ENCODE measurements at regions not wholly inside any gene's neighbourhood (a gene's known extent, or its start where the extent isn't known, plus 50 kb on each side); places are given as distances from the start of the nearest gene placed in this dataset.

GRCh38 chr1:91584878-91585277 lies 84.2 kb downstream of the CDC7 start:
- DNase-seq (ENCODE audit: low read depth): no peak
- TF ChIP-seq CTCF (IDR thresholded peaks at IDR 0.05; ENCODE audit: low read depth, low read length, missing control alignments): no peak
- H3K4me3 ChIP-seq (ENCODE audit: low read depth, low read length): no peak overlapping the region

DNA sequence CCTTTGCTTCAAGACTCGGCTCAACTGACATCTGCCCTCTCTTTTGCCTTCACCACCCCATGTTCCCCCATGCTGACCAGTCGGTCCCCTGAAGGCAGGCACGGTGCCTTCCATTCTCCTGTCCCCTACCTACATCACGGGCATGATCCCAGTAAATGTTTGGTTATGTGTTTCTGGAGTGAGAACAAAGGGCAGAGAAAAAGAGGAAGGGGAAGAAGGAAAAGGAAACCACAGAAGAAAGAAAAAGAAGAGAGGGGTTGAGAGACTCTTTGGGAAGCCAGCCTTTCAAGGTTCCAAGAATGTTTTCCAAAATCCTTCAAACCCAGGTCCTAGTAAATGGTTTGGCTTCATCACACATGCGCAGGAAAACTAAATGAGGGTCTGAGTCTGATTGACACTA lies 84.9 kb downstream of the CDC7 start:
- no peak for TF ChIP-seq CTCF (IDR thresholded peaks at IDR 0.05; ENCODE audit: low read depth, low read length, missing control alignments)

GRCh38 chr1:91585982-91586381 lies 85.3 kb downstream of the CDC7 start:
- H3K4me3 ChIP-seq (ENCODE audit: low read depth, low read length): no peak overlapping the region
- no peak for DNase-seq (ENCODE audit: low read depth)

More for the DNA sequence above, 84.9 kb downstream of the CDC7 start:
- DNase-seq (ENCODE audit: low read depth): no peak
- no peak overlapping the region for H3K4me3 ChIP-seq (ENCODE audit: low read depth, low read length)

DNA sequence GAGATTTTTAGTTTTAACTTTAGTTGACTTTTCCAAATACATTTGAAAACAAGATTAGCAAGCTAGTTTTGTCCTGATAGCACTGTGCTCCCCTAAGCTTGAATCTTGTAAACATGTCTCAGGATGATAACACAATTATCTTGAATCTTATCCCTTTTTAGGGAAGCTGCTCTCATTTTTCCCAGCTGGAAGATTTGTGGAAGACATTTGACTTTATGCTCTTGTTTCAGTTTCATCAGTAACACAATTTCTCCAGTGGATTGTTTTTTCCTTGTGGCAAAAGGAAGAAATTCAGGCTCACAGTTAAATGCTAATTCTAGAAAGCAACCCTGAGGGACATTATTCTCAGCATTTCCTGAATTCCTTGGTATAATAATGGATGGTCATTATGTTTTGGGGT lies 88.8 kb downstream of the CDC7 start:
- no peak for DNase-seq (ENCODE audit: low read depth)
- no peak for TF ChIP-seq CTCF (IDR thresholded peaks at IDR 0.05; ENCODE audit: low read depth, low read length, missing control alignments)
- no peak overlapping the region for H3K4me3 ChIP-seq (ENCODE audit: low read depth, low read length)

More at GRCh38 chr1:91585982-91586381, 85.3 kb downstream of the CDC7 start:
- no peak for TF ChIP-seq CTCF (IDR thresholded peaks at IDR 0.05; ENCODE audit: low read depth, low read length, missing control alignments)

DNA sequence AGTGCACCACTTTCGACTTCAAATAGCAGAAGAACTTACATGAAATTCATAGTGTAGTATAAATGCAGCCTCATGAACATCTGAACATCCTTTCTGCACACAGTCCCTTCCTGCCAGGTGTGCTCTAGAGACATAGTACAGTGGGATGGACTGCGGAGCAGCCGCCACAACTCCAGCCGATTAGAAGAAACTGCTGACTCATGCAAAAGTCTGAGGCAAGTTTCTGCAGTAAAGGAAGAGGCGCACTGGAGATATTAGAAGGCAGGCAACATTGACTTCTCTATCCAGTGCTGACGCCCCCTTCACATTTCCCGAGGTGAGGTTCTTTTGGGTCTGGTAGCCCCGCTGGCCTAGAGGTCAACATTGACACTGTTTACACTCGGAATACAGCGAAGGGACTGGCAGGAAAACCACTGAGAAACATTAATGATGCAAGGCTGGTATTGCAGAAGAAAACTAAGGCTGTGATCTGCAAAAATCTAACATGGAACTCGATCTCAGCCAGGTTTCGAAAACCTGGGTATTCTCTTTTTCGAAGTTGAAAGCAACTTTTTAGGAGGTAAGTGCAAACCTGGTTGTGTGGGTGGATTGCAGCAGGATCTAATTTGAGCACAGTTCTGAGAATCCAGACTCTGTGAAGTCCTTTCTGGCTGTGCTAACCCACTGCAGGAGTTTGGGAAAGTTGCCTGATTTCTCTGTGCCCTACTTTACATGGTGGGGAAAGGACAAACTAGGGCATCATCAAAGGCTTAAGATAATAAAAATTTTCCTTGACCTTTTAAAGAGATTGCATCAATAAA lies 90.7 kb downstream of the CDC7 start:
- no peak overlapping the region for H3K4me3 ChIP-seq (ENCODE audit: low read depth, low read length)
- DNase-seq (ENCODE audit: low read depth): no peak
- no peak for TF ChIP-seq CTCF (IDR thresholded peaks at IDR 0.05; ENCODE audit: low read depth, low read length, missing control alignments)

DNA sequence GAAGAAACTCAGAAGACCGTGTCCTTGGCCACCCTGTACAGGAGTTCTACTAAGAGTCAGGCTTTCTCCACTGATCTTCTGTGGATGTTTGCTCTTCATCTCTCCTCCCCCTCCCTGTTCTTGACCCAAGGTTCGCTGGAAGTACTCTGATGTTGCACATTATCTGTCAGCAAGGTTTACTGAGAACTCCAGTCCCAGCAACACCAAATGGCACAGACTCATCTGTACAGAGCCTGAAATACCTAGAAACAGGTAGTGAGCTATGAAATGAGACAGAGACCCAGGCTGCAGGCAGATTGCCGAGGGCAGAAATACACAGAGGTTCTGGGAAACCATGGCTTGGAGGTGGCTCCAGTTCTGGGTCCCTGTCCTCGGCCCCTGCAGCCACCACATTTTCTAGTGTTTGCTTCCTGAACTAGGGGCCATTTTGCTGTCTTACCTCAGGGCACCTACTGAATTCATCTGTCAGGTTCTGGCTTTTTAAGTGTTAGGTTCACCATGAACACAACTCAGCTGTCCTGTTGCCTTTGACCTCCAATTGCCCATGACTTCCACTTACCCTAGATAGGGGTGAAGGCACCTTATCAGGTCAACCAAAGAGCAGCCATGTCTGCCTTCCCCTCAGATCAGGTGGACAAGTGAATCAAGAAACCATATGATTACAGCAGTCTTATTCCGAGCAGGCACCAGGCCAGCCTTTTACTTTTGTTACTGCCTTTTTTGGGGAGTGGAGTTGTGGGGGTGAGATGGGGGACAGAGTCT lies 92.2 kb downstream of the CDC7 start:
- H3K4me3 ChIP-seq (ENCODE audit: low read depth, low read length): no peak overlapping the region
- TF ChIP-seq CTCF (IDR thresholded peaks at IDR 0.05; ENCODE audit: low read depth, low read length, missing control alignments): no peak
- DNase-seq (ENCODE audit: low read depth): no peak
